NCI-H146 treated with DMSO at 0.1 percent for 48 hours (cell line): ENCODE measurements at regions not wholly inside any gene's neighbourhood (a gene's known extent, or its start where the extent isn't known, plus 50 kb on each side); places are given as distances from the start of the nearest gene placed in this dataset.
A peak's percentile ranks its signal among the peaks of the same experiment; 100 is the strongest.

Source experiments
- DNase-seq: peaks from one replicate; lab custom pipeline; 2025; ENCODE audit not compliant: unreplicated experiment; lab: John Stamatoyannopoulos, UW

- no peak for DNase-seq
These were observed 289.4 kb upstream of the CXCR4 start for GRCh38 chr2:136407117-136407951.

GRCh38 chr2:136404925-136405324 lies 287.0 kb upstream of the CXCR4 start:
- DNase-seq = no peak

- DNase-seq = no peak
These were observed 286.2 kb upstream of the CXCR4 start for GRCh38 chr2:136404176-136404575.

GRCh38 chr2:136402281-136402680 lies 284.3 kb upstream of the CXCR4 start:
- no peak for DNase-seq

- no peak for DNase-seq
These were observed 281.8 kb upstream of the CXCR4 start for GRCh38 chr2:136399667-136400289.

- DNase-seq = no peak
These were observed 277.6 kb upstream of the CXCR4 start for GRCh38 chr2:136395582-136395981.

GRCh38 chr2:136394136-136395060 lies 276.4 kb upstream of the CXCR4 start:
- no peak for DNase-seq

GRCh38 chr2:136393514-136393913 lies 275.6 kb upstream of the CXCR4 start:
- no peak for DNase-seq

GRCh38 chr2:136392897-136393505 lies 275.1 kb upstream of the CXCR4 start:
- no peak for DNase-seq

GRCh38 chr2:136389809-136390208 lies 271.9 kb upstream of the CXCR4 start:
- no peak for DNase-seq

GRCh38 chr2:136386046-136386445 lies 268.1 kb upstream of the CXCR4 start:
- no peak for DNase-seq

GRCh38 chr2:136384531-136385303 lies 266.8 kb upstream of the CXCR4 start:
- peak; percentile 98 for DNase-seq

GRCh38 chr2:136383167-136383566 lies 265.2 kb upstream of the CXCR4 start:
- DNase-seq = no peak

- DNase-seq = no peak
These were observed 264.0 kb upstream of the CXCR4 start for GRCh38 chr2:136381722-136382633.

GRCh38 chr2:136381245-136381644 lies 263.3 kb upstream of the CXCR4 start:
- no peak for DNase-seq

GRCh38 chr2:136378712-136379595 lies 261.0 kb upstream of the CXCR4 start:
- DNase-seq = peak; percentile 80

- DNase-seq = no peak
These were observed 259.8 kb upstream of the CXCR4 start for GRCh38 chr2:136377423-136378382.
